DOHH2 (cell line): ENCODE measurements at regions not wholly inside any gene's neighbourhood (a gene's known extent, or its start where the extent isn't known, plus 50 kb on each side); places are given as distances from the start of the nearest gene placed in this dataset.

ENCODE experiments used
- CTCF ChIP-seq: fragments of 200-600 bp; sonication (generic); IDR thresholded peaks from one replicate; pipeline ENCODE4 v1.5.1; 2014; ENCODE audit warnings: antibody characterized with exemption, mild to moderate bottlenecking, low read depth, low read length; ENCODE audit not compliant: poor library complexity, severe bottlenecking
- EZH2phosphoT487 ChIP-seq: fragments of 200-600 bp; sonication (generic); IDR thresholded peaks from 2 replicates; pipeline ENCODE4 v1.6.1; 2017; ENCODE audit warnings: borderline replicate concordance, mild to moderate bottlenecking, antibody characterized with exemption, low read length, moderate library complexity, mixed read lengths

GRCh38 chr9:7892975-7893374, 93.4 kb upstream of the DMAC1 start:
- TF ChIP-seq CTCF (no peak), EZH2phosphoT487 (no peak)
